ENCODE measurements at regions not wholly inside any gene's neighbourhood (a gene's known extent, or its start where the extent isn't known, plus 50 kb on each side); places are given as distances from the start of the nearest gene placed in this dataset.

DNA sequence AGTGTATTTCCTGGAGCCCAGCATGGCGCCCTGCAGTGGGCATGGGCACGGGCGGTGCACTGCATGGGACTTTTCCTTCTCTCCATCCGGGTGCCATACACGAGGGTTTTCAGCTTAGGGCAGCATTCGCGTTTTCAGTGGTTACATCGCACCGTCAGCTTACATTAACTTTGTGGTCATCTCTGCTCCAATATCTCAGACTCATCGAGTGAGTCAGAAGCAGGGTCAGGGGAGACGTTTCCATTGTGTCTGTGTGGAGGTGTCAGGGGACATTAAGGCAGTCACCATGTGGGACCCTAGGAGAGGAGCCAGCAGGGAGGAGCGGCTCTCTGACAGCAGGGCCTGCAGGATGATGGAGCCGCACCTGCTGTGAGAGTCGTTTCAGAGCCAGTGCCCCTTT lies 541.0 kb downstream of the FGF9 start:
- TF ChIP-seq, protein P1, sequence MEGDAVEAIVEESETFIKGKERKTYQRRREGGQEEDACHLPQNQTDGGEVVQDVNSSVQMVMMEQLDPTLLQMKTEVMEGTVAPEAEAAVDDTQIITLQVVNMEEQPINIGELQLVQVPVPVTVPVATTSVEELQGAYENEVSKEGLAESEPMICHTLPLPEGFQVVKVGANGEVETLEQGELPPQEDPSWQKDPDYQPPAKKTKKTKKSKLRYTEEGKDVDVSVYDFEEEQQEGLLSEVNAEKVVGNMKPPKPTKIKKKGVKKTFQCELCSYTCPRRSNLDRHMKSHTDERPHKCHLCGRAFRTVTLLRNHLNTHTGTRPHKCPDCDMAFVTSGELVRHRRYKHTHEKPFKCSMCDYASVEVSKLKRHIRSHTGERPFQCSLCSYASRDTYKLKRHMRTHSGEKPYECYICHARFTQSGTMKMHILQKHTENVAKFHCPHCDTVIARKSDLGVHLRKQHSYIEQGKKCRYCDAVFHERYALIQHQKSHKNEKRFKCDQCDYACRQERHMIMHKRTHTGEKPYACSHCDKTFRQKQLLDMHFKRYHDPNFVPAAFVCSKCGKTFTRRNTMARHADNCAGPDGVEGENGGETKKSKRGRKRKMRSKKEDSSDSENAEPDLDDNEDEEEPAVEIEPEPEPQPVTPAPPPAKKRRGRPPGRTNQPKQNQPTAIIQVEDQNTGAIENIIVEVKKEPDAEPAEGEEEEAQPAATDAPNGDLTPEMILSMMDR (conservative IDR thresholded peaks at IDR 0.05; ENCODE audit: low read depth, low read length): no peak
- TF ChIP-seq EZH2 (IDR thresholded peaks at IDR 0.05; ENCODE audit: low read length, unreplicated experiment): no peak
